ENCODE measurements at regions not wholly inside any gene's neighbourhood (a gene's known extent, or its start where the extent isn't known, plus 50 kb on each side); places are given as distances from the start of the nearest gene placed in this dataset.

DNA sequence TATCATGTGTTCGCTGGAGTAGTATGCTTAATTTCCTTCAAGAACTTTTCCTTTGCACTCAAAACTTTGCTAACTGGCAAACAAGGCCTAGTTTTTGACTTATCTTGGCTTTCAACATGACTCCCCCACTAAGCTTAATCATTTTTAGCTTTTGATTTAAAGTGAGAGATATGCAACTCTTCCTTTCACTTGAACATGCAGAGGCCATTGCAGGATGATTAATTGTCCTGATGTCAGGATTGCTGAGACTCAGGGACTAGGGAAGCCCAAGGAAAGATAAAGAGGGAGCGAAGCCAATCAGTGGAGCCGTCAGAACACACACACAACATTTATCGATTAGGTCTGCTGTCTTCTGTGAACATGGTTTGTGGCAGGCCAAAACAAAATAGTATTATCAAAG lies 491.4 kb downstream of the CBLN4 start:
- TF ChIP-seq, protein P1, sequence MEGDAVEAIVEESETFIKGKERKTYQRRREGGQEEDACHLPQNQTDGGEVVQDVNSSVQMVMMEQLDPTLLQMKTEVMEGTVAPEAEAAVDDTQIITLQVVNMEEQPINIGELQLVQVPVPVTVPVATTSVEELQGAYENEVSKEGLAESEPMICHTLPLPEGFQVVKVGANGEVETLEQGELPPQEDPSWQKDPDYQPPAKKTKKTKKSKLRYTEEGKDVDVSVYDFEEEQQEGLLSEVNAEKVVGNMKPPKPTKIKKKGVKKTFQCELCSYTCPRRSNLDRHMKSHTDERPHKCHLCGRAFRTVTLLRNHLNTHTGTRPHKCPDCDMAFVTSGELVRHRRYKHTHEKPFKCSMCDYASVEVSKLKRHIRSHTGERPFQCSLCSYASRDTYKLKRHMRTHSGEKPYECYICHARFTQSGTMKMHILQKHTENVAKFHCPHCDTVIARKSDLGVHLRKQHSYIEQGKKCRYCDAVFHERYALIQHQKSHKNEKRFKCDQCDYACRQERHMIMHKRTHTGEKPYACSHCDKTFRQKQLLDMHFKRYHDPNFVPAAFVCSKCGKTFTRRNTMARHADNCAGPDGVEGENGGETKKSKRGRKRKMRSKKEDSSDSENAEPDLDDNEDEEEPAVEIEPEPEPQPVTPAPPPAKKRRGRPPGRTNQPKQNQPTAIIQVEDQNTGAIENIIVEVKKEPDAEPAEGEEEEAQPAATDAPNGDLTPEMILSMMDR (conservative IDR thresholded peaks at IDR 0.05) = no peak
- TF ChIP-seq ZFX (IDR thresholded peaks at IDR 0.05) = no peak
